GM03348 (cell line): ENCODE measurements at regions not wholly inside any gene's neighbourhood (a gene's known extent, or its start where the extent isn't known, plus 50 kb on each side); places are given as distances from the start of the nearest gene placed in this dataset.
A peak's percentile ranks its signal among the peaks of the same experiment; 100 is the strongest.

Experiments used
- DNase-seq: peaks from one replicate; pipeline ENCODE4 v3.0.0; 2012; ENCODE audit warnings: low spot score

DNA sequence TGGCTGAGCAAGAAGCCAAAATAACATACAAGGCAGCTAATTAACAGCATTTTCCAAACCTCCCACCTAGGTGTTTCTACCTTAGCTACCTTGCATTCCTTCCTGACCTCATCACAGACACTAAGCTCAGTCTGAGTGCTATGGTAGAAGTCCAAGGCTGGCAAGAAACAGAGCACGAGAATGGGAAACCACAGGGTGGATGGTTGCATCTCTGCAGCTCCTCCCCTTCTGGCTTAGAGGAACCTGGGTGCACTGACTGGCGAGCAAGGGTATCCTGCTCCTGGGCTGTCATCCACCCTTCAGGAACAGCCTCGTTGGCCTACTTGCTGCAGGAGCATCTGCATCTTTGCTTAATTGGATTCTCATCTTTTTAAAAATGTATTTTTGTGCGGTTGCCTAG, 73.1 kb upstream of the KIRREL3 start:
- DNase-seq: no peak

- no peak for DNase-seq
Measured at GRCh38 chr11:127071606-127072005, 71.0 kb upstream of the KIRREL3 start.

DNA sequence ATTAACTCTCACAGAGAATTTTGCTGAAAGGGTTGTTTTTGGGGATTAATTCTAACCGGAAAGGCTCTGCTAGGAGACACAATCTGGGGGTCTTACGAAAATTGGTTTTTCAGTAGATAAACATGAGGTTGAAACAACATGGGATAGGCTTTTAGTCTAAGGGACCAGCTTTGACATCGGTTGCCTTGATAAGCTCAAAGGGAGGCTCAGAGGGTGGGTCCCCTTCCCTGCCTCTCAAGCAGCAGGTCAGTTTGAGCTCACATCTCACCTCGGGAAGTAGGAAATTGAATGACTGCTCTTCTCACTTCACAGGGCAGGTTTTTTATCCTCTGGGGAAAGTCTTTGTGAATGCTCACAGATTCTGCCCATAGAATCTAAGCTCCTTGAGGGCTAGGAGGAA, 70.2 kb upstream of the KIRREL3 start:
- no peak for DNase-seq

DNA sequence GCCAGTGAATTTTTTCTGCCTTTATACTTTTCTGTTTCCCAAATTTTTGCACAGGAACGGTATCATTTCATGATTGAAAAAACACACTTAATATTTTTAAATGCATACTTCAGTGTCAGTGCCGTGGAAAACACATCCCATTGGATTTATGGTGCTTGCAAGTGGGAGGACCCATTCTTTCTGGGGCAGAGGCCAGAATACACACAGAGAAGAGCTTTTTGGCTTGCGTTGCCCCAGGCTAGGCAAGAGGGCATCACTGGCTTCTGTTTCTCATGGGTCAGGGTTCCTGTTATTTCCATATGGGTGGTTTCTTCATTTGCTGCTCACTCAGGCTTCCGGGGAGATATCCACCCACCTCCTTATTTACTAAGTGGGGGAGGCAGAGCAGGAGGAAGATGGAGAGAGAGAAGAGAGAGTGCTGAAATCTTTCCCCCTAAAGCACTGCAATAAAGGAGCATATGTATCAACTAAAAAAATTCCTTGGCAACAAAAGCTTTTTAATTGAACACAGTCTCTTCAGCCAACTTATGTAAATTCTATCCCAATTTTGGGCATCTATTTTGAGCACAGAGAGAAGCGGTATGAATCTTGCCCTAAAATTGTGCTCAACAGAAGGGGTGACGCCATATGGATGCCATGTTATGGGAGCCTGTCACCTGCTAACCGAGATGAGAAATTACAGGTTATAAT, 66.0 kb upstream of the KIRREL3 start:
- peak; percentile 75 for DNase-seq

DNA sequence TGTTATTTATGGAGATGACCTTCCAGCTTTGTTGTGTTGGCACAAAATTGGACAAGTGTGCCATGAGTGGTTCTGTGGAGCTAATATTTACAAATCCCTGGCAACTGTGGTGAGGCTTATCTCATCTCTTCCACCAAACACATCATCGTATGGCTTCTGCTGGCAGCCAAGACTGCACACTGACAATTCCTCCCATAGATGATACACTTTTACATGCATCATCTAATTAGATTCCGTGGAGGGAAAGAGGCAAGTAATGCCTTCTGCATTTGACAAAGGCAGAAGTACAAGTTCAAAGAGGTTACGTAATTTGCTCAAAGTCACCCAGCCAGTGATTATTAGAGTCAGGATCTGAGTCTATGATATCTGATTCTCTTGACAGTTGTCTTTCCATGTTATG, 62.7 kb upstream of the KIRREL3 start:
- DNase-seq: no peak

DNA sequence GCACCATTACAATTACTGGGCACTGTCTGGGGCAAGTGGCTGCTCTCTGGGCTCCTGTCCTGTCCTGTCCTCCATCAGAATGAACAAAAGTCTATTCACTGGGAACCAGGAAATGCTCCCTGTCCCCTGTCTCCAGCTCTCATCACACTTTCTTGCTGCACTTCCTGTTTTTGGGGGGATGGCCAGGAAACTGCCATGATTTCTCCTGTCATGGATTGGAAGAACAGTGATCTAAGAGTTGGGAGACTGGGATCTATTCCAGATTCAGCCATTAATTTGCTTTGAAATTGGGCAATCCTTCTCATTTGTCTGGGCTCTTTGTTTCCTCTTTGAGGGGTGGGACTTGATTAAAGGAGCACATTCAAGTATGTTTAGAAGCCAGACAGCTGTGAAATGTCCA, 61.4 kb upstream of the KIRREL3 start:
- DNase-seq: peak; percentile 15

- DNase-seq: peak; percentile 76
Measured at GRCh38 chr11:127059750-127060149, 59.2 kb upstream of the KIRREL3 start.

- DNase-seq: peak; percentile 16
Measured at GRCh38 chr11:127059286-127059685, 58.7 kb upstream of the KIRREL3 start.

- DNase-seq: no peak
Measured at GRCh38 chr11:127058524-127058923, 58.0 kb upstream of the KIRREL3 start.

DNA sequence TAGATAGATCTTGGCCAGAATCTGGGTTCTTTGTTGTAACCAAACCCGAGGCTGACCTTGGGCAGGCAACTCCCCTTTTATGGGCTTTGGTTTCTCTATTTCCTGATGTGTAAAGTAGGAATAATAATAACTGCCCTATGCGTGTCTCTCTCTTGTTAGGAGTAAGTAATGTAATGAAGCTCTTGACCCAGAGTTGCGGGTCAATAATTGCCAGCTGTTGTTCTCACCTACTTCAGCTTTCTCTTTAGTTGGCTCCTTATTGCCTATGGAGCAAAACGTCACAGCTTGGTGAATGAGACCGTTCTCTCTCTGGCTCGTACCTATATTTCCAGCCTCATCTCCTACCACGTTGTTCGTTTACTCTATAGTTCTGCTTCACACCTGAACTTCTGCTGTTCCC, 56.6 kb upstream of the KIRREL3 start:
- DNase-seq: no peak

DNA sequence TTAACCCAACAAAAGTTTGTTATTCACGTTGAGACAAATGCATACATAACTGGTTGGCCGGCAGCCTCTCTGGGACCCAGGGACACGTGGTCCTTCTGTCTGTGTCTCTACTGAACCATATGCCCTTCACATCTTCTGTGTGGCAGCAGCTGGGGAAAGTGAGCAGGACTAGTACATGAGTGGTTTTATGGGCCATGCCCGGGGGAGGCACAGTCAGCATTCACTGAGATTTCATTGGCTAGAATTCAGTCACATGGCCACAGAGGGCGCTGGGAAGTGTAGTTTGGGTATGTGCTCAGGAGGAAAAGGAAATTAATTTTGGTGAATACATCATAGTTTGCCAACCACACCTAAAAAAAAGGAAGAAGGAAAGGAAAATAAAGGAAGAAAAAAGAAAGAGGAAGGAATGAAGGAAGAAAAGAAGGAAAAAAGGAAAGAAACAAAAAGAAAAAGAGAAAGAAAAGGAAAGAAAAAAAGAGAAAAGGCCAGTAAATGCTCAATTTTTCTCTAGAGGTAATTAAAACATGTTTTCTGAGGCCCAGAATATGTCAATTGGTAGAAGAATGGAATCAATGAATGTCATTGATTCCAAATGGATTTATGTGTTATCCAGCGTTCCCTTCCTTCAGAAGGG, 55.9 kb upstream of the KIRREL3 start:
- DNase-seq: peak; percentile 15

DNA sequence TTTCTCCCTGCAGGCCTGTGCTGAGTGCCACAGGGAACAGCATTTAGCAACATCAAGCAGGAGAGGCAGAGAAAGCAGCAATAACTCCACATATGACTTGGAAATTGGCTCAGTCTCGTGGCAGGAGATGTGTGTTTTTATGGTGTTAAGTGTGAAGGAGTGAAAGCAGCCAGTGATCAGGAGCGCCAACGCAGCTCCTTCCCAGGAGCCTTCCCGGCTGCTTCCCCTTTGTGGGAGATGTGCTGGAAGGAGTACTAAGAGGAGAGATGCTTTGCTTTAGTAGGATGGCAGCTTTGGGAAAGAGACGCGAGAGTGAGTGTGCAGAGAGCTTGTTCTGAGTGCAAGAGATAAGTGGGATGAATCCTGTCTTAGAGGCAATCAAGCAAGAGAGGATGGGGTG, 54.7 kb upstream of the KIRREL3 start:
- DNase-seq: no peak

DNA sequence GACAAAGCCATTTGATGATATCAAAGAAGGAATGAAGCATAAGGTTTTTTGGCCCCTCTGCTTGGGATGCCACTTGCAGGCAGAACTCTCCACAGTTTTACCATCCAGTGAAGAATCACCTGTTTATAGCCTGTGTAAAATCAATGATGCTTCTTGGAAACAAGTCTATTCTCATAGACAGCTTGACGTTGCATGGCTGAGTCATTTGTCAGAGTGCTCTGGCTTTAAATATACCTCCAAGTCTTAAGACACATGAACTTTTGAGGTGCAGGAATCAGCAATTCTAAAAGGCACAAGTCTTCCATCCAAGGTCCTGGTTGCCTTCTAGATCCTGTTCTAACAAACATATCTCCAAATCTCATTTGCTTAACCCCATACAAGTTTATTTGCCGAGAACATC, 53.6 kb upstream of the KIRREL3 start:
- DNase-seq: no peak

GRCh38 chr11:127052404-127052803, 51.8 kb upstream of the KIRREL3 start:
- peak; percentile 13 for DNase-seq
